ENCODE measurements at regions not wholly inside any gene's neighbourhood (a gene's known extent, or its start where the extent isn't known, plus 50 kb on each side); places are given as distances from the start of the nearest gene placed in this dataset.

GRCh38 chr1:230549625-230550024 is 92.7 kb upstream of the COG2 start:
- TF ChIP-seq CTCF (IDR thresholded peaks at IDR 0.05) (no peak), RAD21 (conservative IDR thresholded peaks at IDR 0.05 in 1 of 2, IDR thresholded peaks at IDR 0.05 in 1 of 2) (no peak), RCOR1 (IDR thresholded peaks at IDR 0.05; ENCODE audit: low read depth, low read length) (no peak), BHLHE40 (IDR thresholded peaks at IDR 0.05; ENCODE audit: low read depth, low read length) (no peak), MAFK (IDR thresholded peaks at IDR 0.05; ENCODE audit: partially characterized antibody) (no peak), CEBPB (IDR thresholded peaks at IDR 0.05) (no peak), POLR2A (IDR thresholded peaks at IDR 0.05; ENCODE audit: low read length) (no peak), ATOH8 (CRISPR knock-in tag; IDR thresholded peaks at IDR 0.05; ENCODE audit: low read depth) (no peak), CBX8 (IDR thresholded peaks at IDR 0.05) (no peak), FOSL2 (IDR thresholded peaks at IDR 0.05) (no peak), FOSL2 (CRISPR knock-in tag; IDR thresholded peaks at IDR 0.05) (no peak), POLR2AphosphoS2 (conservative IDR thresholded peaks at IDR 0.05; ENCODE audit: low read length) (no peak), CHD2 (IDR thresholded peaks at IDR 0.05; ENCODE audit: low read length, partially characterized antibody) (no peak), RFX5 (IDR thresholded peaks at IDR 0.05) (no peak)
